HG02852 (cell line): ENCODE measurements at regions not wholly inside any gene's neighbourhood (a gene's known extent, or its start where the extent isn't known, plus 50 kb on each side); places are given as distances from the start of the nearest gene placed in this dataset.
"Not testable (repeated sequence)": the region's sequence is repeated elsewhere in the genome, so short reads cannot be mapped to it uniquely, and the experiment has no call there.

Experiments used
- ATAC-seq: cut with Tn5 transposase; IDR thresholded peaks from one replicate; pipeline ENCODE4 v1.9.1; 2021; ENCODE audit warnings: mild to moderate bottlenecking, moderate library complexity; ENCODE audit not compliant: unreplicated experiment

GRCh38 chr9:82489201-82489821, 500.7 kb downstream of the SPATA31D1 start:
- no peak for ATAC-seq

DNA sequence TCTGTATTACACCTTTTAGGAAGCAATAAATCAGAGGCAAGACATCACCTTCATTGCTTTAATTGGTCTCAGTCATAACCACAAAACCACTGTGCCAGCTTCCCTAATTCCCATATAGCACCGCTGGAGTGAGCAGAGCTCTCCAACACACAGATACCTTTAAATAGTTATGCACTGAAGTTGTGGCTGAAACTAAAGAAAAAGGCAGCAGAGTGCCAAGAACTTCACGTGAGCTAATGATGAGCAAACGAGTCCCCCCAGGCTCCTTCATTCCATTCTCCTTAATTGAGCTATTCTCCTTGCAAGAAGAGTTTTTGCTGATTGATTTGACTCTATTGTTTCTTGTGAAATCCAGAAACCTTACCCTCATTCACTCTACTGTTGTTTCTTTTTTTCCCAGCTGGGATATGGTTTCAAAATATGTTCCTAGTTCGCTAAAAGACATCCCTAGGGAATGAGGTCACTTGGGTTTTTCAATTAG, 501.5 kb downstream of the SPATA31D1 start:
- no peak for ATAC-seq

DNA sequence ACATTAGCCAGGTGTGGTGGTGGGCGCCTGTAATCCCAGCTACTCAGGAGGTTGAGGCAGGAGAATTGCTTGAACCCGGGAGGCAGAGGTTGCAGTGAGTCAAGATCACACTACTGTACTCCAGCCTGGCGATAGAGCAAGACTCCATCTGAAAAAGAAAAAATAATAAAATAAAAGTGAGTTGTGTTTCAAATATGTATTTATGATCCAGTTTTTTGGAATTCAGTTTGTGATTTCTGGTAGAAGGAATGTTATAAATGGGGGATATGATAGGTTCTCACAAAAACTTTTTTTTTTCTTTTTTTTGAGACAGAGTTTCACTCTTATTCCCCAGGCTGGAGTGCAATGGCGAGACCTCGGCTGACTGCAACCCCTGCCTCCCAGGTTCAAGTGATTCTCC, 502.2 kb downstream of the SPATA31D1 start:
- not testable (repeated sequence) for ATAC-seq

GRCh38 chr9:82491604-82492003, 503.0 kb downstream of the SPATA31D1 start:
- no peak for ATAC-seq

DNA sequence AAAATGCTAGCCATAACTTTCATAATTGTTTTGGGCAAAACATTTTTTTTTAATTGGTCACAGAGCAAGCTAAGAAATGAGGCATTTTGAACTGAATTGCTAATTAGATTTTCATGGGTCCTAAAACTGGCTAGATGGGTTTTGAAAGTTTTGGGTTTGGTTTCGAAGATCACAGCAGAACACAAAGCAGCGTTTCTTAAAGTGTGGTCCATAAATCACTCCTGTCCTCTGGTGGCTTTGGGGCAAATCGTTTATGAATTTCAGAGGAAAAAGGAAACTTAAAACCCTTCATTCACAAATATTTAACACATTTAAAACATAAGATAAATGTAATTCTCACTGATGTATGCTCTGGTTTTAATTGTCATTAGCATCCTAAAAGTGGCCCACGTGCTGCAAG, 503.7 kb downstream of the SPATA31D1 start:
- no peak for ATAC-seq

- no peak for ATAC-seq
Observed at GRCh38 chr9:82495884-82496777, 507.6 kb downstream of the SPATA31D1 start.

- no peak for ATAC-seq
Observed at GRCh38 chr9:82498541-82499317, 510.2 kb downstream of the SPATA31D1 start.

GRCh38 chr9:82499337-82499736, 510.8 kb downstream of the SPATA31D1 start:
- no peak for ATAC-seq

DNA sequence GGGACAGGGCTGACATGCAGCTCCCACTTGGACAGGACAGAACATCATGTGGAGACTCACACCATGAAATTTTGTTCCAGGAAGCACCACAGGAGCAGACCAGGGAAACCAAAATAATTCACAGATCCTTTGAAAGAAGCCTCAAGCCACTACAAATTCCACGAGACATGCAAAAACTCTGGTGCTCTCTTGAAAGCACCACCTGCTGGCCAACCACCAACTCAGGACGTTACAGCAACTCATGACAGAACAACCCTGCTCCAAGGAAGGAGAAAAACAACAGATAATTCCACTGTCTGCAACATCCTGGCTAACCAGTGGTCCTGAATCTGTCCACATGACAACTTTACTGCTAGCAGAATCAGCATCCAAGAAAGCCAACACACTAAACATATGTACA, 516.0 kb downstream of the SPATA31D1 start:
- no peak for ATAC-seq

- no peak for ATAC-seq
Observed at GRCh38 chr9:82511626-82512025, 523.1 kb downstream of the SPATA31D1 start.

- ATAC-seq = no peak
Observed at GRCh38 chr9:82512728-82513127, 524.2 kb downstream of the SPATA31D1 start.

GRCh38 chr9:82513242-82513751, 524.7 kb downstream of the SPATA31D1 start:
- ATAC-seq = no peak

GRCh38 chr9:82513976-82514735, 525.6 kb downstream of the SPATA31D1 start:
- no peak for ATAC-seq

DNA sequence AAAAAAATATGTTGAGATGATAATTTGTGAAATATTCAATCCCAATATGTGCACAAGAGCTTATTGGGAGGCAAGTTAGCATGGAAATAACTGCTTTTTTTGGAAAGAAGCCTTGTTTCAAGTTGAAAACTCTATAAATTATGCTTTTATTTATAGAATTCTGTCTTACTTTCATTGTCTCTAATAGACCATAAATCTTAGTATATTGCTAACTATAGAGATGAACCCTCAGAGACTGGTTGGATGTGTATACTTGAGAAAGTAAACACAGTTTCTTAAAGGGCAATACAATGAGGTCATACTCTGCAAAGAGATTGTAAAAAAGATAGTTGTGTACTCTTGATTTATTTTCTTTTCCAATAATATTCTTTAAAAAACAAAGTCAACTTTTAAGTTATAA, 530.3 kb downstream of the SPATA31D1 start:
- no peak for ATAC-seq

DNA sequence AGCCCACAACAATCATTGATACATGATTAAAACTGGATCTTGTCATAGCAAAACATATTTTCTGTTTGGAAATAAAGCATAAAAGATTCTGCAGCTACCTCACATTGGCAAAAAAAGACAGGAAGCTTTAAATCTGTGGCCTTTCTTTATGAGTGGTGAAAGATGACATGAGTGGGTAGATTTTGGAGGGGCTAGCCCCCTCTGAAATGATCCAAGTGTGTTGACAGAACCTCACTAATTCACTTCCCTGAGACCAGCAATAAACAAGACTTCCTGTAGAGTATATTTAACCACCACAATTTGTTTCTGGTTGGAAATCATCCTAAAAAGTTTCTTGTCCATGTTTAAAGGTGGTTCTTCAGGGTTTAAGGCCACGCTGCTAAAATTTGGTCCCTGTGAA, 530.8 kb downstream of the SPATA31D1 start:
- ATAC-seq = no peak

GRCh38 chr9:82524407-82524806, 535.8 kb downstream of the SPATA31D1 start:
- no peak for ATAC-seq

GRCh38 chr9:82526577-82526976, 536.4 kb downstream of the RASEF start:
- ATAC-seq = no peak

DNA sequence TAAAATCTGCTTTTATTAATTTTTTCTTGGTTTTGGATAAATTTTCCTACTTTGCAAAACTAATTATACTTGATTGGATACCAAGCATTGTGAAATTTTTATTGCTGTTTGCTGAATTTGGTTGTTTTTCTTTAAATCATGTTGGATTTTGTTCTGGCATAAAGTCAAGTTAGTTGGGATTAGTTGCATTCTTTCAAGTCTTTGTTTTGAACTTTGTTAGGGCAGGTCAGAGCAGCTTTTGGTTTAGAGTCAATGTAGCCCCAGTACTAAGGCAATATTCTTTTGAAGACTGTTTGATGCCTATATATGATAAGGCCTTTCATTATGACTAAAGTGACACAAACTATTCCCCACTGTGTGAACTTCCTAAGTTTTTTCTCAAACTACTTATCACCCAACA, 531.1 kb downstream of the RASEF start:
- no peak for ATAC-seq

DNA sequence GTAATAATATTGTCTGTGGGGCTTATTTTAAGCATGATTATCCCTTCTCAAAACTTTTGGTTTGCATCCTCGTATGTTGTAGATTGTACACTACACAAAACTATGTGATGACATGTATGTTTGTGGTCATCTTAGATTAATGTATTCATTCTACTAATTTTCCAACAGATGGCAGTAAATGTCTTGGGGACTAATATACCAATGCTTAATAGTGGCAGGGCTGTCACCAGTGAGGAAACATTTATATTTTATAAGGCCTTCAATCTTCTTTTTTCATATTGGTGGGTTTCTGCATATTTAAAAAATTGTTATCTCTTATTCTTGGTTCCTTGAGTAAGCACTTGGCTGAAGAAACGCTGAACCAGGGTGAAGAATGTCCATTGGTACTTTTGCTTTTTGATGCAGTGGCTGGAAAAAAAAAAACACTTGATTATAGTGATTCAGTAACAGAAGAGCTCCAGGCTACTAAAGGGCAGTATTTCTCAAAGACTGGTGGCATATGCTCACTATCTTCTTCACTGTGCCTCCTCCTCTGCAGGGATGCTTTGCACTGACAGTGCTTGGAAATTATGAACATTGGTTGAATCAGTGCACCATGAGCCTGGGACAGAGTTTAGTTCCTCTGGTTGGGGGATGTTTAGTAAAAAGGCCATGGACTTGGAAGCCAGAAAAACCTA, 530.3 kb downstream of the RASEF start:
- ATAC-seq = no peak

DNA sequence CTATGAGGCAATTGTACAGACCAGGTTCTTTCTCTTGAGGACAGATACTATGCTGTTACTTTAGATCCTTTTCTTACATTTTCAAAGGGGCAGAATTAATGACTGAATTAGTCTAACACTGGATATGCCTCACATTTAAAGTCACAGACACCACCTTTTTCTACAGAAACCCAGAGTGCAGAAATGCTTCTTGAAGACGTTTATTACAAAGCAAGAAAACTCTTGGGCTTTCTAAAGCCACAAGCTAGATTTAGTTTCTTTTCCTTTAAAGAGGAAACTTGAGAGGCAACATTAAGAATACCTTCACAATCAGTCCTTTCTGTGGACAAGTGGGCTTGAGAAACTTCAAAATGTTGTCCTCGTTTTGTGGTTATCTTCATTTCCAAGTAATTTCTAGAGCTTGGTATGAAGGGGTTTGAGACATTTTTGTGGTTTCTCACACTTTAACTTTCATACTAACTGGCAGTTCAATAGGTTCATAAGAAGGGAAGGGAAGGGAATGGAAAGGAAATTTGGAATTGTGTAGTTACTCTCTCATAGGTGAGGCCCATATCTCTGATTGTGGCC, 527.4 kb downstream of the RASEF start:
- ATAC-seq = no peak
